Hematopoietic multipotent progenitor cell treated with erythropoietin and hydrocortisone succinate and interleukin-3 and kit ligand, for 8 days (in vitro differentiated cells): ENCODE measurements at regions not wholly inside any gene's neighbourhood (a gene's known extent, or its start where the extent isn't known, plus 50 kb on each side); places are given as distances from the start of the nearest gene placed in this dataset.

Experiments
- DNase-seq: peaks from one replicate; pipeline ENCODE4 v3.0.0-alpha.2; 2015

DNA sequence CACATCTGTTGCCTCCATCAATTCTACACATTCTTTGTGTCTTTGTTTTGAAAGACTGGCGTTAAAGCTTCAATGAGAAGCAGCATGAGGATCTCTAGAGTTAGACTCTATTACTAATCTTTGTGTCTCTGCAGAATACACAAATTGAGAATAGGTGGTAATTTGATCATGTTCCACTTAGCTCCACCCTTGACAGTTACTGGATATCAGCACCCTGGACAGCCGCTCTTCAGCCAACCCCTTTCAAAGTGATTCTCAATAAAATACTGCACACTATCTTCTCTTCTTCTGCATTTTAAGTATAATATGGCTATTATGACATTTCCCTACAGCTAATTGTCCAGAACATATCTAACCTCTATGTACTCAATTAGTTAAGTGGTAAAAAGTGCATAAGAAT lies 54.3 kb upstream of the CNR1 start:
- peak; percentile 5 for DNase-seq

DNA sequence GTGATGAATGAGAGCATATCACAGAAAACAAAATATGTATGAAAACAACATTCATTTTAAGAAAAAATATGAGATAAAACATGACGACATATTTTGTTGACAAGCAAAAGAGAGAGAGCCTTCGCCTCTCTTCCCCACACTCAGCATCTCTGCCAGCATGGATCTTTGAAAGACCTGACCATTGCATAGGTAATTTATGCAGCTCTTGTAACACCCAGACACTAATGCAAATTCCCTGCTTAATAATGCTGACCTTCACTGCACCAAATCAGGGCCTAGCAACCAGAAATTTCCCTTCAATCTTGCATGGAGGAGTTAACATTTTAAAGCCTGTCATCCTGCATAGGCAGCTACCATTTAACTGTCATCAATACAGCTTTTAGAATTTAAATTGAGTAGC lies 50.0 kb upstream of the CNR1 start:
- DNase-seq: no peak
